UCSD-AML1 (cell line): ENCODE measurements at regions not wholly inside any gene's neighbourhood (a gene's known extent, or its start where the extent isn't known, plus 50 kb on each side); places are given as distances from the start of the nearest gene placed in this dataset.
"Not testable (repeated sequence)": the region's sequence is repeated elsewhere in the genome, so short reads cannot be mapped to it uniquely, and the experiment has no call there.

Experiments used
- DNase-seq: peaks from one replicate; lab custom pipeline; 2025; ENCODE audit not compliant: unreplicated experiment; lab: John Stamatoyannopoulos, UW

- DNase-seq = no peak
Measured at GRCh38 chr18:30469091-30469490, 573.5 kb downstream of the DSC3 start.

- no peak for DNase-seq
Measured at GRCh38 chr18:30465096-30465495, 577.4 kb downstream of the DSC3 start.

- no peak for DNase-seq
Measured at GRCh38 chr18:30457156-30457555, 585.4 kb downstream of the DSC3 start.

GRCh38 chr18:30455741-30456140 lies 586.8 kb downstream of the DSC3 start:
- DNase-seq = no peak

GRCh38 chr18:30454920-30455319 lies 587.6 kb downstream of the DSC3 start:
- no peak for DNase-seq

GRCh38 chr18:30451981-30452380 lies 590.6 kb downstream of the DSC3 start:
- no peak for DNase-seq

GRCh38 chr18:30450927-30451326 lies 591.6 kb downstream of the DSC3 start:
- no peak for DNase-seq

GRCh38 chr18:30446605-30447004 lies 595.9 kb downstream of the DSC3 start:
- no peak for DNase-seq

- no peak for DNase-seq
Measured at GRCh38 chr18:30444544-30444943, 598.0 kb downstream of the DSC3 start.

GRCh38 chr18:30440351-30440750 lies 602.2 kb downstream of the DSC3 start:
- no peak for DNase-seq

- no peak for DNase-seq
Measured at GRCh38 chr18:30439174-30439573, 603.4 kb downstream of the DSC3 start.

GRCh38 chr18:30432349-30432748 lies 610.2 kb downstream of the DSC3 start:
- DNase-seq = no peak

GRCh38 chr18:30419399-30419798 lies 623.1 kb downstream of the DSC3 start:
- DNase-seq = not testable (repeated sequence)

- no peak for DNase-seq
Measured at GRCh38 chr18:30415903-30416302, 626.6 kb downstream of the DSC3 start.

GRCh38 chr18:30409120-30409519 lies 633.4 kb downstream of the DSC3 start:
- no peak for DNase-seq

- DNase-seq = no peak
Measured at GRCh38 chr18:30406728-30407127, 635.8 kb downstream of the DSC3 start.

- no peak for DNase-seq
Measured at GRCh38 chr18:30405038-30405437, 637.5 kb downstream of the DSC3 start.

GRCh38 chr18:30404422-30404821 lies 638.1 kb downstream of the DSC3 start:
- no peak for DNase-seq

GRCh38 chr18:30403278-30403677 lies 639.3 kb downstream of the DSC3 start:
- DNase-seq = no peak

GRCh38 chr18:30387401-30387800 lies 655.1 kb downstream of the DSC3 start:
- no peak for DNase-seq

GRCh38 chr18:30386624-30387023 lies 655.9 kb downstream of the DSC3 start:
- no peak for DNase-seq

GRCh38 chr18:30385684-30386083 lies 656.9 kb downstream of the DSC3 start:
- no peak for DNase-seq

GRCh38 chr18:30381826-30382225 lies 660.7 kb downstream of the DSC3 start:
- no peak for DNase-seq

- DNase-seq = no peak
Measured at GRCh38 chr18:30378097-30378496, 664.4 kb downstream of the DSC3 start.
